ENCODE measurements at regions not wholly inside any gene's neighbourhood (a gene's known extent, or its start where the extent isn't known, plus 50 kb on each side); places are given as distances from the start of the nearest gene placed in this dataset.

GRCh38 chr5:6873359-6873758 is 160.1 kb downstream of the TENT4A start:
- DNase-seq, result no peak

- DNase-seq, result no peak
These were observed 162.1 kb downstream of the TENT4A start for GRCh38 chr5:6875376-6875775.

- no peak for DNase-seq
These were observed 165.0 kb downstream of the TENT4A start for GRCh38 chr5:6877986-6878828.

- no peak for DNase-seq
These were observed 172.3 kb downstream of the TENT4A start for GRCh38 chr5:6885581-6885980.

GRCh38 chr5:6886866-6887265 is 173.6 kb downstream of the TENT4A start:
- DNase-seq, result no peak

- DNase-seq, result no peak
These were observed 175.8 kb downstream of the TENT4A start for GRCh38 chr5:6889030-6889429.

GRCh38 chr5:6899221-6899620 is 186.0 kb downstream of the TENT4A start:
- DNase-seq, result no peak

- DNase-seq, result no peak
These were observed 187.3 kb downstream of the TENT4A start for GRCh38 chr5:6900247-6901227.

GRCh38 chr5:6902094-6902493 is 188.9 kb downstream of the TENT4A start:
- no peak for DNase-seq

- no peak for DNase-seq
These were observed 189.4 kb downstream of the TENT4A start for GRCh38 chr5:6902597-6902996.

GRCh38 chr5:6903934-6904333 is 190.7 kb downstream of the TENT4A start:
- DNase-seq, result no peak

- DNase-seq, result no peak
These were observed 191.6 kb downstream of the TENT4A start for GRCh38 chr5:6904860-6905259.

- DNase-seq, result no peak
These were observed 192.2 kb downstream of the TENT4A start for GRCh38 chr5:6905423-6905822.

GRCh38 chr5:6905883-6906282 is 192.7 kb downstream of the TENT4A start:
- DNase-seq, result no peak

GRCh38 chr5:6907320-6907918 is 194.2 kb downstream of the TENT4A start:
- no peak for DNase-seq

- no peak for DNase-seq
These were observed 196.7 kb downstream of the TENT4A start for GRCh38 chr5:6909901-6910300.

GRCh38 chr5:6910950-6911349 is 197.7 kb downstream of the TENT4A start:
- DNase-seq, result no peak

- no peak for DNase-seq
These were observed 201.1 kb downstream of the TENT4A start for GRCh38 chr5:6914347-6914746.

- no peak for DNase-seq
These were observed 202.3 kb downstream of the TENT4A start for GRCh38 chr5:6915574-6915973.

- no peak for DNase-seq
These were observed 205.0 kb downstream of the TENT4A start for GRCh38 chr5:6918255-6918654.

- DNase-seq, result no peak
These were observed 207.5 kb downstream of the TENT4A start for GRCh38 chr5:6920628-6921256.

- no peak for DNase-seq
These were observed 213.3 kb downstream of the TENT4A start for GRCh38 chr5:6926491-6927038.

- no peak for DNase-seq
These were observed 222.8 kb downstream of the TENT4A start for GRCh38 chr5:6936031-6936430.

Data from CD4-positive, alpha-beta T cell treated with Interferon alpha-2 for 1 hour (primary cell).